Epidermal melanocyte (primary cell): ENCODE measurements at regions not wholly inside any gene's neighbourhood (a gene's known extent, or its start where the extent isn't known, plus 50 kb on each side); places are given as distances from the start of the nearest gene placed in this dataset.

Experiments
- DNase-seq: peaks from one replicate; pipeline ENCODE4 v3.0.0; 2011; ENCODE audit warnings: low spot score; ENCODE audit not compliant: insufficient read length

DNA sequence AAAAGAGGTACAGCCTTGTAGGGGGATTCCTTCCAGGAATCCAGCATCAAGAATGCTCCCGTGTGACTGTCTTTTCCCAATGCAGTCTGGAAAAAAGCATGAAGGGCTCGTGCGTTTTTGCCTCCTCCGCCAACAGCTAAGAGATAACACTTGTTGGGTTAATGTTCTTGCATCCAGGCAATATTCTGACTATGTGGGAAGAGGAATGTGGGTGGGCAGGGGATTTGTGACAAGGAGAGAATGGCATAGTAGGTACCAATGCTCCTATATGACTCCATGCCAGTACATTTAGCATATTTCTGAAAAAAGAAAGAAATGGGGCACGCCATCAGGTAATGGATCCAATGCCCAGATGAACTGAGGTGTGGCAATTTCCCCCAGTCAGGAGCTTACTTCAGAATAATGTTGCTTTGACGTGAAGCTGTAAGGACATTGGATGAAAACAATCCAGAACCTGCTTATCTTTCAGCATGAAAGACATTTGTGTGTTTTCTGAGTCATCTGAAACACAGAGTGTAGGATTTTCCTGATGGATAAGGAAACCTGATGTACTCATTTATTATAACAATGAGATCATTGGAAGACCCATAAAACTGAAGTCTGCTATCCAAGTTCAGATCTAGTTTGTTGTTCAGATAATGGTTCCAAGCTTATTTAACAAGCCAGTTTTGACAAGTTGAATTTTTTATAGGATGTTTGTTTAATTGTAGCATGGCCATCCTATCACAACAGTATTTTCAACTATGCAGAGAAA is 105.5 kb downstream of the LYPLAL1 start:
- DNase-seq: no peak

DNA sequence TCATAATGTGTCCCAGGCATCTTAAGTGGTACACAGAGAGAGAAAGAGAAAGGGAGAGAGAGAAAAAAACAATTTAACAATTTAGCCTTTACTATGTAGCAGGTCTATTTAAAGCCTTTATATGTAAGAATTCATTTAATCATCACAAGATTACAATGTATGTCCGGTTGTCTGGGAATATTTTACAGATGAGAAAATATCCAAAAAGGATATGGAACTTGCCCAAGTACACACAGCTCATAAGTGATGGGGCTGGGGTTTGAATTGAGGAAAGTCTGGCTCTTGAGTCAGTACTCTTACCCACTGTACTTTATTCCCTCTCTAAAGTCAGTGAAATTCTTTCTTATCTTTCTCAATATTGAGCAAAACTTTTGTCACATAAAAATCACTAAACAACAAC is 104.6 kb downstream of the LYPLAL1 start:
- no peak for DNase-seq

DNA sequence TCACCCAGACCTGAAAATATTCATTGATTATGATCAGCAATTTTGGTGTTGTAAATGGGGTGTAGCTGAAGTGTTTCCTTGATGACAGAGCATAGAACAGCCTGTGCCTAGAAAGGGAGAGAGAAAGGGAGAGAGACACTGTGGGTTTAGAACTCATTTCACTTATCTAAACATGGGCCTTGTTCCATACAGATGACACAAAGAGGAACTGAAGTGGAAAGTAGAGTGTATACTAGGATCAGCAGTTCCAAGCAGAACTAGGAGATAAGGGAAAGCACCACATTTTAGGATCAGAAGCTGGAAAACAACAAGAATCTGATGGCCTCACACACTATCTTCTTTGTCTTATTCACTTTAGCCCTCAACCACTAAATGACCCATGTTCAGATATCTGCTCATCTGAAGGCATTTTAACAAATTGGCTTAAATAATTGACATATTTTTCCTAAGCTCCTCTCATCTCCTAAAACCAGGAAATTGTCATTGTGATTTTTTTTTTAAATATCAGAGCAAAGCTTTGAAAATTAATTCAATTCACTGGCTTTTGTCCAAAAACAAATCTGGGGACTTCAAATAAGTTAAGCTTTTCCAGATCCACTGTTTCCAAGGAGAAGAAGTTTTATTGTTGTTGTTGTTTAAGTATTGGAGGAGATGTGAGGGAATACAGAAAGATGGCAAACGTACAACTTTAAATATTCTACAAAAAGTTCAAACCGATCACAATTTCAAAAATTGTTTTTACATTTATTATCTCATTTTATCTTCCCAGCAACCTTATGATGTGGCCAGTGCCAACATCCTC is 103.8 kb downstream of the LYPLAL1 start:
- no peak for DNase-seq

DNA sequence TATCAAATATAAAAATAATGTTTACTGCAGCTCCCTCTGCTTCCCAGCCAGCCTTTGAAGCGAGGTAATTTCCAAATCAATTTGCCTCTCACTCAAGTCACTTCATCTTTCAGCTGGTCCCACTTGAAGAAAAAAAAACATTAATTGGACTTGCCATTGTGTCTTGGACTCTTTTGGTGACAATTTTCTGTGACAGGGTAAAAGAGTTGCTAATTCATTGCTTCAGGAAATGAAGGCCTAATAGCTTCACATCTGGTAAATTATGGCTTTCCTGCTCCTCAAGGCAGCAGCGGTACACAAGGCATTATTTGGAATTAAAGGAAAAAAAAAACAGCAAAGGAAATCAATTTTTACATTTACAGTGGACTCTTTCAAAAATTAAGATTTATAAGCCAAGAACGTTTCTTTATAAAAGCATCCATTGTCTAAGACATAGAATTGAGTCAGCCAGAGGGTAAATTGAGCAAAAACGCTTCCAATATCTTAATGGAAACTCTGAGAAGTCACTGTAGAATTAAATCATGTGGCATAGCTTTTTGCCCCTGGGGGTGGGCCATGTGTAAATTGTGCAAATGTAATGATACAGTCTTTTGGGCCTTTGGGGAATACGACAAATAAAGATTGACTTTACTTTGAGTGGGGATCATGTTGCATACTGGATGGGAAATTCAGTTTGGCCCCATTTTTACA is 102.5 kb downstream of the LYPLAL1 start:
- DNase-seq: peak; percentile 26

DNA sequence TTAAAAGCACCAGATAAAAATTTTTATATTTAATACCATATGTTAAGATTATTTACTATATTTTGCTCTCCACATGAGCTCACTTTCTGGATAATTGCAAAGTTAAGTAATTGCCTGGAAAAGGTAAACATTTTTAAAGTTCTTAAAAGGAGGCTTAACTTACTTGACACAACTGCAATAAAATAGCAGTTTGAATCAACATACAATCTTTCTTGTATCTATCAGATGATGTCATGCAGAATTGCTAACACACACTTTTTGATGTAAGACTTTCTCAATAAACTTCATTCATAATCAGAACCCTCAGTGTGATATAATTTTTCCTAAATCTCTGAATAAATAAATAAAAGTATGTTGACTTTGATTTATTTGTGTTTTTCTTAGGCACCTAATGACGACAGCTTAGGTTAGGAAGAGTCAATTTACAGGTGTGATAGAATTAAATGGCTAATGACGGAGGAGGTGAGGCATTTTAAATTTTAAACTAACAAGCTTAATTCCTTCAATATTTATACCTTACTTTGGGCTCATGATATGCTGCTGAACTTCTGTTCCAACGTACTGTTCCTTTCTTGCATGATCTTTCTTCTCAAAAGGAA is 99.5 kb downstream of the LYPLAL1 start:
- DNase-seq: no peak

DNA sequence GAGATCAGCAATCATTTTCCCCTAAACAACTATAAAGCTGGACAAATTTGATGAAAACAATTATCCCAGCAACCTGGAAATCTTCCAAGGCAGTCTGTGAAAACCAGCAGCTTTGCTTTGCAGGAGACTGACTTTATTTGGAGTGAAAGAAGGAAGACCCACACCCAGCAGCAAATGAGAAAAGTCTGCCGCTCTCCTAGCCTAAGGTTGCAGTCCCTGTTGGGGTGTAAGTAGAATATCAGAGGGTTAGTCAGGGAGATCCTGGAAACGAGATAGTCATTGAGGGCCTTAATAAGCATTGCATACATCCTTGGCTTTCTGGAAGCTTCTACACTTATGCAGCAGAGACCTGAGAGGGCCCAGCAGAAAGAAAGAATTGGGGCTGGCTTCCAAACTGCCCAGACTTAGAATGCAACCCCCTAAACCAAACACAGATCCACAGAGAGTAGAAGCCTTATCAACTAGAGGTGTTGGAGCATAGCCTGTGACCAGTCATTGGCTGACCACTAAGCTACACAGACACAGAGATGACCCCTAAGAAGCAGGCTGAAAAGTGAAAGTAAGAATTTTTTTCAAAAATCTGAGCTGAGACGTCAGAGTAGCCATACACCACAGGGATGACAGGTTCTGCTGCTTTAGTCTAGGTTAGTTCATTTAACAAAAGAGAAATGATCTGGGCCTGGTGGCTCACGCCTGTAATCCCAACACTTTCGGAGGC is 98.3 kb downstream of the LYPLAL1 start:
- no peak for DNase-seq

DNA sequence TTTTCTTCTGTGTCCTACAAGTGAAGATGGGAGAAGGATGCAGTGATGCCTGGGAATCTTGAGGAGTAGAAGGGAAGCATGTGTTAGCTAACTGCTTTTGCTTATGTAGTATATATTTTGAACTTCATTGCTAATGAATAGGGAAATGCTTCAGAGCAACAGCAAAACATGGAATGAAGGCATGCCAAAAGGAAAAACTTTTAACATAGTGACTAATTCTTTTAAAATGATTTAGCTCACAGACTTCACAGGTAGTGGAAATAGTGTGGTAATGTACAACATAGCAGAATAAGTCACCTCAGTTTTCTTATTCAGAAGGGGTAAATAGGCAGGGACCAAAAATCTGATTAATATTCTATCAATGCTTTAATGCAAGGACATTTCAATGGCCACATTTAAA is 95.5 kb downstream of the LYPLAL1 start:
- no peak for DNase-seq

DNA sequence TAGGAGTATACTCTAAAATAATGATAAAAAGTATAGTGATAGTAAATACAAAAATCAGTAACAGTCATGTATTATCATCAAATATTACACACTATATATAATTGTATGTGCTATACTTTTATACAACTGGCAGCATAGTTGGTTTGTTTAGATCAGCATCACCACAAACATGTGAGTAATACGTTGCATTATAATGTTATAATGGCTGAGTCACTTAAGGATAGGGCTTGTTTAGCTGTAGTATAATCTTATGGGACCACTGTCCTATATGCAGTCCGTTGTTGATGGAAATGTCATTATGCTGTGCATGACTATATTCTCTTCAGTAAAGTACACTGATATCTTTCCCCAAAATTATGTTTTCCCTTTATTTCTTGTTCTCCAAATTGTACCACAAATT is 92.8 kb downstream of the LYPLAL1 start:
- DNase-seq: no peak

DNA sequence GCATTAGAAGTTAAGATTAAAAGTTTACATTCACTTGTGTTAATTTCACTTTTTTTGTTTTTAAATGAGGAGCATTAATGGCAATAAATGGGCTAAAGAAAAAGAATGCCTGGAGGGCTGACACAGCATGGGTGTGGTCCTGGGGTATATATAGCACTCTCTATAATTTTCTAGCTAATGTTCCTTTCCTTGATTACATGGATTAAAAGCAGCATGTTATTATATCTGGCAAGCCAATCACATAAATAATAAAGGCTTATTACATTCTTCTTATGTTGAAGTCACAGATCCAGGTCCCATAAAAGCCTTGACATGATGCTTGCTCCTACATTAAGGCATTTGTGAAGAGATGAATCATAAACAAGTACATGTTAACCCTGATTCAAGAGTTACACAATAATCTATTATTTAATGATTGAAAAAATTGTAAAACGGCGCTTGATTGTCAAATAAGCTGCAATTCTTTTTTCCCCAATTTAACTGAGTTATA is 91.4 kb downstream of the LYPLAL1 start:
- DNase-seq: no peak

DNA sequence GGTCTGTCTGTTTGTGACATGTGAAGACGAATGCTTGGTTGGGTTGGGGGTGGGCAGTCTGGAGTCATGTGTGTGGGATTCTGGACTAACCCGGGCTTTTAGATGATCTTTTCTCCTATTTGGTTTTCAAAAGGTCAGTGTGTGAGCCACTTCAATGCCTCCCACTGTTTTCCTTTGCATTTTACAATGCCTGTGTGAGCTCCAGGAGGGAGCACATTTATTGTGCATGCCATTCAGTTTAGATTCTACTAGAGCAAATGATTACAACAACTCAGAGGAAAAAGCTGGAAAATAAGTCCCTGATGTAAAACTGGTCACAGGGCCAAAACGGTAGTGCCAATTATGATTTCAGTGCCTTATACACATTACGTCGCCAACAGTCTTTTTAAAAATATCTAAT is 90.9 kb downstream of the LYPLAL1 start:
- no peak for DNase-seq
